K562 (cell line): ENCODE measurements at regions not wholly inside any gene's neighbourhood (a gene's known extent, or its start where the extent isn't known, plus 50 kb on each side); places are given as distances from the start of the nearest gene placed in this dataset.

Experiments
- ATAC-seq: fragments of 200-7000 bp; cut with Tn5 transposase; 3 replicates; pipeline ENCODE4 v1.9.1; 2020; ENCODE audit warnings: moderate library complexity
- BruUV-seq: library from RNA; stranded (reverse); fragments of 400-500 nt; replicated peaks from 2 replicates; lab custom pipeline; 2021; lab: Mats Ljungman, UMichigan
- CTCF ChIA-PET: fragments of 300-600 bp; formaldehyde crosslinking; extraction: SDS; loops from one replicate; lab custom pipeline; 2021; ENCODE audit warnings: low intra/inter-chr PET ratio; lab: Yijun Ruan, JAX
- POLR2A ChIA-PET: fragments of 300-600, 350-650 bp; sonication (Branson Sonifier 250); formaldehyde crosslinking; extraction: SDS; loops from one replicate; lab custom pipeline; 2021; ENCODE audit warnings: antibody characterized with exemption, inconsistent platforms; lab: Yijun Ruan, JAX
- DNase-seq, 4 experiments: peaks; one replicate each; pipeline versions ENCODE4 v3.0.0 to v3.0.0-alpha.2; 2011 to 2018; ENCODE audit warnings: low spot score in 3 of 4, mixed read lengths in 3 of 4; ENCODE audit errors: extremely low read depth in 1 of 4
- FAIRE-seq: peaks from 2 replicates; lab custom pipeline; 2011; peaks lifted over from hg19 to GRCh38; lab: Jason Lieb, UNC
- H2AFZ ChIP-seq: 2 replicates; pipeline ENCODE4 v1.6.0; 2011; ENCODE audit warnings: low read depth, low read length, control low read depth, inconsistent platforms
- H3K27ac ChIP-seq: fragments of 200-600 bp; 3 replicates; pipeline ENCODE4 v1.8.0; 2011; ENCODE audit warnings: low read depth, mild to moderate bottlenecking, control low read depth, inconsistent platforms, low read length, moderate library complexity, mixed read lengths; ENCODE audit errors: extremely low read depth
- H3K27me3 ChIP-seq, 2 experiments: fragments of 300-600 bp in 1 of 2; 2 replicates in 1 of 2; 3 replicates in 1 of 2; pipeline versions ENCODE4 v1.6.0 to v1.8.0; 2011; ENCODE audit warnings: inconsistent platforms in 2 of 2, low read length in 2 of 2, mild to moderate bottlenecking in 1 of 2, mixed read lengths in 1 of 2, moderate library complexity in 1 of 2; ENCODE audit not compliant: control insufficient read depth in 2 of 2, insufficient read depth in 2 of 2
- H3K36me3 ChIP-seq: fragments of 300-600 bp; 3 replicates; pipeline ENCODE4 v1.8.0; 2011; ENCODE audit warnings: mild to moderate bottlenecking, low read length, inconsistent platforms; ENCODE audit not compliant: control insufficient read depth, insufficient read depth
- H3K4me1 ChIP-seq, 2 experiments: fragments of 200-600 bp in 1 of 2; replicated peaks in 1 of 2; 2 replicates in 1 of 2; 3 replicates in 1 of 2; pipeline versions ENCODE4 v1.5.1 to v1.8.0; 2011; ENCODE audit warnings: inconsistent platforms in 2 of 2, low read length in 2 of 2, mild to moderate bottlenecking in 1 of 2, mixed read lengths in 1 of 2, moderate library complexity in 1 of 2; ENCODE audit not compliant: control insufficient read depth in 2 of 2, insufficient read depth in 2 of 2
- H3K4me2 ChIP-seq: 2 replicates; pipeline ENCODE4 v1.6.1; 2011; ENCODE audit warnings: low read length, control low read depth, inconsistent platforms, mixed read lengths; ENCODE audit not compliant: insufficient read depth
- H3K4me3 ChIP-seq: fragments of 200-600 bp; sonication (generic), shearing (Covaris generic); 2 replicates; pipeline ENCODE4 v1.5.1; 2016; ENCODE audit warnings: control low read depth, inconsistent platforms
- H3K79me2 ChIP-seq: fragments of 200-600 bp; 3 replicates; pipeline ENCODE4 v1.8.0; 2011; ENCODE audit warnings: low read length, inconsistent platforms; ENCODE audit not compliant: control insufficient read depth, insufficient read depth
- H3K9ac ChIP-seq, 2 experiments: 2 replicates each; pipeline versions ENCODE4 v1.6.0 to v1.6.1; 2011; ENCODE audit warnings: low read depth in 2 of 2, low read length in 2 of 2, control low read depth in 1 of 2, inconsistent platforms in 1 of 2, mild to moderate bottlenecking in 1 of 2, mixed read lengths in 1 of 2; ENCODE audit not compliant: insufficient read depth in 1 of 2
- H3K9me1 ChIP-seq: one replicate; pipeline ENCODE4 v1.6.0; 2011; ENCODE audit warnings: inconsistent platforms, mild to moderate bottlenecking, low read length, moderate library complexity; ENCODE audit not compliant: control insufficient read depth, insufficient read depth
- H3K9me3 ChIP-seq: replicated peaks from 2 replicates; pipeline ENCODE4 v1.5.1; 2011; ENCODE audit warnings: low read depth, low read length, inconsistent platforms; ENCODE audit not compliant: control insufficient read depth, insufficient read depth
- H4K20me1 ChIP-seq: replicated peaks from 2 replicates; pipeline ENCODE4 v1.6.1; 2011; ENCODE audit warnings: low read length, inconsistent platforms, mixed read lengths; ENCODE audit not compliant: control insufficient read depth, insufficient read depth
- ATF1 ChIP-seq, 2 experiments: fragments of 450-650 bp in 1 of 2; IDR thresholded peaks; 2 replicates each; pipeline ENCODE4 v1.6.1; 2016; ENCODE audit warnings: missing compliant biosample characterization in 1 of 2, missing genetic modification characterization in 1 of 2
- CXXC5 ChIP-seq: fragments of 250-450 bp; sonication (Bioruptor Pico); IDR thresholded peaks from 2 replicates; pipeline ENCODE4 v1.8.0; 2022; ENCODE audit warnings: inconsistent platforms, mild to moderate bottlenecking, moderate library complexity
- GABPB2 ChIP-seq: fragments of 250-450 bp; sonication (Bioruptor Pico); conservative IDR thresholded peaks from 2 replicates; pipeline ENCODE4 v1.5.1; 2021; ENCODE audit warnings: mild to moderate bottlenecking
- GATA2 ChIP-seq: sonication (generic); formaldehyde crosslinking; IDR thresholded peaks from 2 replicates; pipeline ENCODE4 v1.4.0; 2020; ENCODE audit warnings: mild to moderate bottlenecking, missing genetic modification reagents
- HSF4 ChIP-seq: fragments of 250-450 bp; sonication (Bioruptor Pico); IDR thresholded peaks from 2 replicates; pipeline ENCODE4 v2.1.2; 2022; ENCODE audit warnings: mild to moderate bottlenecking, moderate library complexity, borderline replicate concordance
- KAT2B ChIP-seq: IDR thresholded peaks from one replicate; pipeline ENCODE4 v1.6.1; 2012; ENCODE audit warnings: low read depth, mild to moderate bottlenecking, control low read depth, inconsistent platforms, low read length, moderate library complexity
- MCM5 ChIP-seq: fragments of 450-650 bp; IDR thresholded peaks from 2 replicates; pipeline ENCODE4 v1.6.1; 2016; ENCODE audit warnings: low read depth
- MCM7 ChIP-seq, 2 experiments: fragments of 450-650 bp; IDR thresholded peaks; 2 replicates each; pipeline ENCODE4 v1.6.1; 2016 to 2018
- NRF1 ChIP-seq, 2 experiments: fragments of 450-650 bp; IDR thresholded peaks in 1 of 2; conservative IDR thresholded peaks in 1 of 2; 2 replicates each; pipeline ENCODE4 v1.6.1; 2014; ENCODE audit warnings: mild to moderate bottlenecking in 2 of 2
- PHF8 ChIP-seq: fragments of 200-600 bp; sonication (generic); IDR thresholded peaks from 2 replicates; pipeline ENCODE4 v1.6.1; 2012; ENCODE audit warnings: mixed run types, mild to moderate bottlenecking, inconsistent platforms, low read length, moderate library complexity, borderline replicate concordance
- RBM25 ChIP-seq: fragments of 200-400 bp; formaldehyde crosslinking; IDR thresholded peaks from 2 replicates; pipeline ENCODE4 v1.6.1; 2018; ENCODE audit warnings: low read length, low read depth, moderate library complexity; ENCODE audit not compliant: severe bottlenecking
- SMARCC2 ChIP-seq: fragments of 450-650 bp; IDR thresholded peaks from 2 replicates; pipeline ENCODE4 v1.6.1; 2017; ENCODE audit warnings: antibody characterized with exemption, moderate library complexity, mild to moderate bottlenecking, low read depth
- SNAPC5 ChIP-seq: fragments of 250-450 bp; sonication (Bioruptor Pico); IDR thresholded peaks from 2 replicates; pipeline ENCODE4 v1.8.0; 2021; ENCODE audit warnings: moderate library complexity, mild to moderate bottlenecking, inconsistent platforms
- STAT5B ChIP-seq: fragments of 250-450 bp; sonication (Bioruptor Pico); IDR thresholded peaks from 2 replicates; pipeline ENCODE4 v1.8.0; 2021; ENCODE audit warnings: mild to moderate bottlenecking, inconsistent platforms
- TBL1XR1 ChIP-seq, 2 experiments: IDR thresholded peaks; 2 replicates each; pipeline ENCODE4 v1.6.1; 2012; ENCODE audit warnings: improper control_type of control experiment in 2 of 2, low read length in 2 of 2, mild to moderate bottlenecking in 1 of 2
- TGIF2 ChIP-seq: sonication (generic); formaldehyde crosslinking; IDR thresholded peaks from 2 replicates; pipeline ENCODE4 v1.8.1; 2022; ENCODE audit warnings: mild to moderate bottlenecking, missing genetic modification reagents, moderate library complexity
- ZC3H11A ChIP-seq: IDR thresholded peaks from 2 replicates; pipeline ENCODE4 v1.6.1; 2012; ENCODE audit warnings: low read depth, low read length, improper control_type of control experiment
- ZFP1 ChIP-seq: fragments of 450-650 bp; formaldehyde crosslinking; IDR thresholded peaks from 2 replicates; pipeline ENCODE4 v1.4.0; 2020; ENCODE audit warnings: mild to moderate bottlenecking, mixed read lengths
- ZFPM2 ChIP-seq: fragments of 250-450 bp; sonication (Bioruptor Pico); IDR thresholded peaks from 2 replicates; pipeline ENCODE4 v1.5.1; 2022; ENCODE audit warnings: mild to moderate bottlenecking
- ZNF436 ChIP-seq: fragments of 250-450, 450-650 bp; sonication (Bioruptor Pico); formaldehyde crosslinking; IDR thresholded peaks from 2 replicates; pipeline ENCODE4 v1.7.0; 2020; ENCODE audit warnings: mild to moderate bottlenecking
- WGBS: fragments of 100-300 bp; shearing (Covaris generic); methylation state at CpG from one replicate; pipeline ENCODE4 v1.1.6; 2016; ENCODE audit warnings: low coverage, mixed read lengths; ENCODE audit not compliant: insufficient coverage; ENCODE audit errors: missing lambda C conversion rate; 5-methylcytosine and 5-hydroxymethylcytosine counted together
- in situ Hi-C: fragments of 300-500 bp; cut with MboI; formaldehyde crosslinking; loops from 4 replicates; pipeline ENCODE4 v1.15.0; 2018; ENCODE audit warnings: inconsistent platforms, mixed read lengths
- intact Hi-C: fragments of 100-400 bp; cut with micrococcal nuclease; formaldehyde crosslinking; loops from 2 replicates; pipeline ENCODE4 v1.14.2; 2022

GRCh38 chr5:38036765-38037164 is 196.9 kb upstream of the GDNF start:
- no peak overlapping the region for H3K27ac ChIP-seq
- in situ Hi-C loops (no loop called here), intact Hi-C loops (no loop called here)
- no peaks in the 10 kb centered on the region for H3K36me3 ChIP-seq
- ChIA-PET CTCF (no interaction called here), POLR2A (no interaction called here)
- WGBS = under 1% methylated on average over 4 of the region's 4 CpGs
- no peak overlapping the region for H3K4me3 ChIP-seq
- no peak overlapping the region for H2AFZ ChIP-seq
- FAIRE-seq (no peak), DNase-seq (no peak), ATAC-seq (no peak)
- H4K20me1 ChIP-seq = no peaks in the 10 kb centered on the region
- no peaks in the 10 kb centered on the region for H3K9me1 ChIP-seq
- no peak for TF ChIP-seq RBM25
- no peak for TF ChIP-seq ZFPM2 (CRISPR knock-in tag)
- TF ChIP-seq ZC3H11A = no peak
- no peak for TF ChIP-seq MCM5
- TF ChIP-seq NRF1 (conservative IDR thresholded peaks at IDR 0.05 in 1 of 2, IDR thresholded peaks at IDR 0.05 in 1 of 2) = no peak
- TF ChIP-seq SMARCC2 = no peak
- TF ChIP-seq ZFP1 (CRISPR knock-in tag) = no peak
- TF ChIP-seq TBL1XR1 (IDR thresholded peaks at IDR 0.05; ENCODE audit: low read length in 2 of 2) = no peak
- H3K9ac ChIP-seq = no peak overlapping the region
- no peaks in the 10 kb centered on the region for H3K4me1 ChIP-seq
- no peak overlapping the region for H3K4me2 ChIP-seq
- no peaks in the 10 kb centered on the region for H3K79me2 ChIP-seq
- BruUV-seq = no TSS peak
- H3K27me3 ChIP-seq = no peaks in the 10 kb centered on the region
- no peaks in the 10 kb centered on the region for H3K9me3 ChIP-seq

- ATAC-seq (no peak), FAIRE-seq (no peak), DNase-seq (no peak)
- H3K36me3 ChIP-seq = no peaks in the 10 kb centered on the region
- intact Hi-C loops = no loop called here
- peaks cover 0 to 1% of the 10 kb centered on the region in 2 experiments; a peak in 1 of 5 replicates for H3K27me3 ChIP-seq
- no peaks in the 10 kb centered on the region for H3K79me2 ChIP-seq
- H2AFZ ChIP-seq = no peak overlapping the region
- in situ Hi-C loops = no loop called here
- ChIA-PET CTCF (no interaction called here), POLR2A (no interaction called here)
- no peaks in the 10 kb centered on the region for H3K9me1 ChIP-seq
- H4K20me1 ChIP-seq = no peaks in the 10 kb centered on the region
- no peaks in the 10 kb centered on the region for H3K4me1 ChIP-seq
- no peak overlapping the region for H3K9ac ChIP-seq
- WGBS = 5% methylated on average over 1 of the region's 1 CpG
- no TSS peak for BruUV-seq
- H3K4me3 ChIP-seq = no peak overlapping the region
- H3K4me2 ChIP-seq = no peak overlapping the region
- H3K27ac ChIP-seq = no peak overlapping the region
- no peaks in the 10 kb centered on the region for H3K9me3 ChIP-seq
- TF ChIP-seq STAT5B (CRISPR knock-in tag) = no peak
- no peak for TF ChIP-seq GABPB2 (CRISPR knock-in tag)
- TF ChIP-seq PHF8 = no peak
- no peak for TF ChIP-seq TGIF2 (CRISPR knock-in tag)
- TF ChIP-seq ATF1 (CRISPR knock-in tag; IDR thresholded peaks at IDR 0.05) = no peak
- TF ChIP-seq ATF1 (tag; IDR thresholded peaks at IDR 0.05) = no peak
- TF ChIP-seq KAT2B = no peak
- no peak for TF ChIP-seq SNAPC5 (CRISPR knock-in tag)
- TF ChIP-seq ZNF436 (CRISPR knock-in tag) = no peak
- TF ChIP-seq CXXC5 (CRISPR knock-in tag) = no peak
- no peak for TF ChIP-seq GATA2 (CRISPR knock-in tag)
- no peak for TF ChIP-seq MCM7 (IDR thresholded peaks at IDR 0.05)
- TF ChIP-seq HSF4 (CRISPR knock-in tag) = no peak
Observed at GRCh38 chr5:38032149-38032548, 192.3 kb upstream of the GDNF start.
